ENCODE measurements at regions not wholly inside any gene's neighbourhood (a gene's known extent, or its start where the extent isn't known, plus 50 kb on each side); places are given as distances from the start of the nearest gene placed in this dataset.
"Not testable (repeated sequence)": the region's sequence is repeated elsewhere in the genome, so short reads cannot be mapped to it uniquely, and the experiment has no call there.

- H3K27ac Mint-ChIP-seq = no peak overlapping the region
These were observed 220.7 kb downstream of the TACR3 start for GRCh38 chr4:103499094-103499493.

DNA sequence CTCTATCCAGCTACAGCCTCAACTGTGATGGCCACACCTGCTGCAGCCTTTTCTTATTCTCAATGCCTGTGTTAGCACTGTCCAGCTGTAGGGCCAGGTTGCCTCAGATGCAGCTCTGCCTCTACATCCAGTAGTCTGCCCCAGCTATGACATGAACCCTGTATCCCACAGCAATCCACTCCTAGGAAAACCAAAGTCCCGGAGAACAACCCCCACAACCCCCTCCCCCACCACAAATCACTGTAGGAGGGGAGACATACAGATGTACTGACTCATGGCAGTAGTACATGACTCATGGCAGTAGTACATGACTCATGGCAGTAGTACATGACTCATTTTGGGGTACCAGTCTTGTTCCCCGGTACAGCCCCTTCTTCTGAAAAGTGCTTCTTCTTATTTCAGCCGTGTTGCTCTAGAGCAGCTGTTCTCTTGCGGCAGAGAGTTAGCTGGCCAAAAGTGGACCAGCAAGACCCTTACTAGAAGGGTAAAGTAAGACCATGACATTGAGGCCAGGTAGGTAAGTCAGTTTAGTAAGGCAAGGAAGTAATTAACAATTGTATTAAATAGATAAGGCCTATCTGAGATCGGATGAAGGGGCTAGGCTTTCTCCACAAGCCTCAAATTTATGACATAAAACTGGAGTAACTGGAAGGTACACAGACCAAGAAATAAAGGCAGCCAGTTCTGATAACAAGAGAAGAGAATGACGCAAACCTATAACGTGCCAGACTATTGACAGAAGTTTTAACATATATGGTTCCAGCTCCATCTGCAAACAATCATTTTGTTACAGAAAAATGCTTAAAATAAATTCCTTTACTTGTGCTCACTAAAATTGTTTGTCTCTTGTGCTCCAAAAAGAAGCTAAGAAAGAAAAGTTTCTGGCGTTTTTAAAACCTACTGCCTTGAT is 221.4 kb downstream of the TACR3 start:
- H3K4me3 Mint-ChIP-seq = no peak overlapping the region
- H3K27ac Mint-ChIP-seq = no peak overlapping the region
- H3K36me3 Mint-ChIP-seq = no peaks in the 10 kb centered on the region
- no peaks in the 10 kb centered on the region for H3K4me1 Mint-ChIP-seq
- peaks cover 0 to 7% (median 5%) of the 10 kb centered on the region in 7 donors for H3K9me3 Mint-ChIP-seq
- no peaks in the 10 kb centered on the region for H3K27me3 Mint-ChIP-seq
- ATAC-seq (ENCODE audit: low read depth in 2 of 2) (no peak), DNase-seq (no peak)

More at GRCh38 chr4:103499094-103499493, 220.7 kb downstream of the TACR3 start:
- ATAC-seq (ENCODE audit: low read depth in 2 of 2) (no peak), DNase-seq (no peak)
- H3K9me3 Mint-ChIP-seq = peaks cover 0 to 9% (median 5%) of the 10 kb centered on the region in 7 donors
- H3K4me1 Mint-ChIP-seq = no peaks in the 10 kb centered on the region
- no peaks in the 10 kb centered on the region for H3K36me3 Mint-ChIP-seq
- H3K27me3 Mint-ChIP-seq = no peaks in the 10 kb centered on the region
- H3K4me3 Mint-ChIP-seq = no peak overlapping the region

GRCh38 chr4:103497692-103498091 is 222.1 kb downstream of the TACR3 start:
- ATAC-seq (ENCODE audit: low read depth in 2 of 2) = no peak
- Mint-ChIP-seq H3K9me3 (peaks cover 0 to 7% (median 5%) of the 10 kb centered on the region in 7 donors), H3K4me3 (no peak overlapping the region), H3K27me3 (no peaks in the 10 kb centered on the region), H3K27ac (no peak overlapping the region), H3K36me3 (no peaks in the 10 kb centered on the region), H3K4me1 (no peaks in the 10 kb centered on the region)
- DNase-seq = no peak

- peaks cover 0 to 7% (median 5%) of the 10 kb centered on the region in 7 donors for H3K9me3 Mint-ChIP-seq
- DNase-seq (no peak), ATAC-seq (ENCODE audit: low read depth in 2 of 2) (no peak)
- H3K27me3 Mint-ChIP-seq = no peaks in the 10 kb centered on the region
- H3K4me3 Mint-ChIP-seq = no peak overlapping the region
- H3K27ac Mint-ChIP-seq = no peak overlapping the region
- H3K36me3 Mint-ChIP-seq = no peaks in the 10 kb centered on the region
- no peaks in the 10 kb centered on the region for H3K4me1 Mint-ChIP-seq
These were observed 223.0 kb downstream of the TACR3 start for GRCh38 chr4:103496800-103497199.

DNA sequence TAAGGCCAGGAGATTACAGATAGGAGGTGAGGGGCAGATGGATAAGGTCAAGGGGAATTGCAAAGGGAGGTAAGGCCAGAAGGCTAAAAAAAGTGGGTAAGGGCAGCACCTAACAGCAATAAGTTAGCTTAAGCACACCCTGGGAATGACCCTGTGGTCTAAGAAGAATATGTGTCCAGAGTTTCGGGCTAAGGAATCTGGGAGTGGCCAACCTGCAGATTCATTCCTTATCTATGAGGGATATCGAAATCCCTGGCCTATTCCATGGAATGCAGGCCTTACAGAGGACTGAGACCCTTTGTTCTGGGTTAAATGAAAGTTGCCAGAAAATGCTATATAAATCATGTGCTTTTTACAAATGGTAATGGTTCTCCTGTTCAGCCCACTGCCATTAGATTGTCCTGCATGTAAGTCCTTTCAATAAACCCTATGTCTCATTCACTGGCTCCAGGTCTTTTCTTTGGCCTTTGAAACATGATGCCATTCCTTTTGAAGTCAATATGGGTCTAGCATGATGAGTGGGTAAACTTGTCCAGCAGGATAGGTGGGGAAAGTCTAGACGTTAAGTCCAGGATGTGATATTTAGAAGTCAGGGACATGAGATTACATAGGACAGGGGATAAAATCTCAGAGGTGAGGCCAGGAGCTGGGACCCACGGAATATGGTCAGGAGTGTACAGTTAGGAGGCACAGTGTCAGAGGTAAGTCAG is 226.2 kb downstream of the TACR3 start:
- DNase-seq (no peak), ATAC-seq (ENCODE audit: low read depth in 2 of 2) (no peak)
- Mint-ChIP-seq H3K27me3 (no peaks in the 10 kb centered on the region), H3K27ac (no peak overlapping the region), H3K4me3 (no peak overlapping the region), H3K4me1 (no peaks in the 10 kb centered on the region), H3K36me3 (no peaks in the 10 kb centered on the region), H3K9me3 (peaks cover 0 to 8% (median 0%) of the 10 kb centered on the region in 7 donors)

GRCh38 chr4:103485296-103485695 is 234.5 kb downstream of the TACR3 start:
- H3K27ac Mint-ChIP-seq; H3K27me3 Mint-ChIP-seq; DNase-seq; H3K4me3 Mint-ChIP-seq; H3K36me3 Mint-ChIP-seq; H3K4me1 Mint-ChIP-seq; ATAC-seq (ENCODE audit: low read depth in 2 of 2): not testable (repeated sequence)
- peaks cover 0 to 11% (median 3%) of the 10 kb centered on the region in 7 donors for H3K9me3 Mint-ChIP-seq

- H3K27me3 Mint-ChIP-seq = no peaks in the 10 kb centered on the region
- DNase-seq (no peak), ATAC-seq (ENCODE audit: low read depth in 2 of 2) (no peak)
- H3K36me3 Mint-ChIP-seq = no peaks in the 10 kb centered on the region
- H3K4me3 Mint-ChIP-seq = no peak overlapping the region
- H3K4me1 Mint-ChIP-seq = no peaks in the 10 kb centered on the region
- H3K27ac Mint-ChIP-seq = no peak overlapping the region
- peaks cover 0 to 8% (median 0%) of the 10 kb centered on the region in 7 donors for H3K9me3 Mint-ChIP-seq
These were observed 235.3 kb downstream of the TACR3 start for GRCh38 chr4:103484521-103484920.

- ATAC-seq (ENCODE audit: low read depth in 2 of 2) (no peak), DNase-seq (no peak)
- Mint-ChIP-seq H3K27me3 (no peaks in the 10 kb centered on the region), H3K27ac (no peak overlapping the region), H3K9me3 (peaks cover 0 to 6% (median 0%) of the 10 kb centered on the region in 7 donors), H3K36me3 (no peaks in the 10 kb centered on the region), H3K4me1 (no peaks in the 10 kb centered on the region), H3K4me3 (no peak overlapping the region)
These were observed 236.9 kb downstream of the TACR3 start for GRCh38 chr4:103482893-103483292.

GRCh38 chr4:103482471-103482870 is 237.3 kb downstream of the TACR3 start:
- Mint-ChIP-seq H3K36me3 (no peaks in the 10 kb centered on the region), H3K27ac (no peak overlapping the region), H3K4me1 (no peaks in the 10 kb centered on the region), H3K27me3 (no peaks in the 10 kb centered on the region), H3K4me3 (no peak overlapping the region), H3K9me3 (peaks cover 0 to 6% (median 0%) of the 10 kb centered on the region in 7 donors)
- DNase-seq (no peak), ATAC-seq (ENCODE audit: low read depth in 2 of 2) (no peak)

DNA sequence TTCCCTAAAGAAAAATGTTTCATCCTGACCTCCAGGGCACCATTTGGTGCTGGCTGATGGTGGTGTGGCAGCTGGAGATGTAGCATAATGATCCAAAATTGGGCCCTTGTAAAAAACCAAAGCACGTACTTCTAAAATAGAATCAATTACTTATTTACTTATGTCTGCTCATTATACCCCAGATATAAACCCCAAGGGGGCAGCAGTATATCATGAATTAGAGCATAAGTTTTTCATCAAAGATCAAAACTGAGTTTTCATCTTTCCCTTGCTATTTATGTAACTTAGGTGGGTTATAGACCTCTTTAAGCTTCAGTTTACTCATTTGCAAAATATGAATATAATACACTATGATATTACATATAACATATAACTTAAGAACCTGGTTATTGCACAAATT is 241.1 kb downstream of the TACR3 start:
- H3K4me3 Mint-ChIP-seq = no peak overlapping the region
- H3K27ac Mint-ChIP-seq = no peak overlapping the region
- no peak for ATAC-seq (ENCODE audit: low read depth in 2 of 2)
- H3K27me3 Mint-ChIP-seq = no peaks in the 10 kb centered on the region
- H3K9me3 Mint-ChIP-seq = peaks cover 0 to 6% (median 0%) of the 10 kb centered on the region in 7 donors
- no peaks in the 10 kb centered on the region for H3K36me3 Mint-ChIP-seq
- no peaks in the 10 kb centered on the region for H3K4me1 Mint-ChIP-seq
- no peak for DNase-seq

- H3K27me3 Mint-ChIP-seq = no peaks in the 10 kb centered on the region
- H3K4me1 Mint-ChIP-seq = no peaks in the 10 kb centered on the region
- no peak overlapping the region for H3K4me3 Mint-ChIP-seq
- DNase-seq (no peak), ATAC-seq (ENCODE audit: low read depth in 2 of 2) (no peak)
- H3K36me3 Mint-ChIP-seq = no peaks in the 10 kb centered on the region
- H3K27ac Mint-ChIP-seq = no peak overlapping the region
- peaks cover 0 to 6% (median 0%) of the 10 kb centered on the region in 7 donors for H3K9me3 Mint-ChIP-seq
These were observed 241.6 kb downstream of the TACR3 start for GRCh38 chr4:103478210-103478609.

GRCh38 chr4:103457566-103457965 is 259.4 kb upstream of the CENPE start:
- Mint-ChIP-seq H3K36me3 (no peaks in the 10 kb centered on the region), H3K27me3 (peaks cover 0 to 3% (median 0%) of the 10 kb centered on the region in 3 donors), H3K4me1 (no peaks in the 10 kb centered on the region), H3K27ac (no peak overlapping the region), H3K9me3 (peaks cover 0 to 8% (median 2%) of the 10 kb centered on the region in 7 donors), H3K4me3 (no peak overlapping the region)
- no peak for DNase-seq
- no peak for ATAC-seq (ENCODE audit: low read depth in 2 of 2)

DNA sequence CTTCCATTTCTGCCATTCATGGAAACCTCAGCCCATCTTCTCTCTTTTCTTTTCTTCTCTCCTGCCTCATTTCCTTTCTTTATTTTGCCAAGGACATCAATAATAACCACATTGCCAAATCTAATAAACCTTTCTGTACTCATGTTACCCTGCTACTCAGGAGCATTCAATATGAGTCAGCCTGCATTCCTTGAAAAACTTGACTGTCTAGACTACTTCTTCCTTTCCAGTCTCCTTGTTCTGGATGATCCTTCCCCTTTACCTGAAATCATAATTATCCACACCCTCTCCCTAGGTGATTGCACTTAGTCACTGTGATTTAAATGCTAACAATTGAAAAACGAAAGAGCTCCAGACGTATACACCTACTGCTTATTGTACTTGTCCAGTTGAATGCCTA is 253.2 kb upstream of the CENPE start:
- no peak for ATAC-seq (ENCODE audit: low read depth in 2 of 2)
- no peaks in the 10 kb centered on the region for H3K36me3 Mint-ChIP-seq
- no peak overlapping the region for H3K27ac Mint-ChIP-seq
- no peaks in the 10 kb centered on the region for H3K4me1 Mint-ChIP-seq
- H3K9me3 Mint-ChIP-seq = peaks cover 0 to 8% (median 2%) of the 10 kb centered on the region in 7 donors
- no peak overlapping the region for H3K4me3 Mint-ChIP-seq
- H3K27me3 Mint-ChIP-seq = no peaks in the 10 kb centered on the region
- no peak for DNase-seq

DNA sequence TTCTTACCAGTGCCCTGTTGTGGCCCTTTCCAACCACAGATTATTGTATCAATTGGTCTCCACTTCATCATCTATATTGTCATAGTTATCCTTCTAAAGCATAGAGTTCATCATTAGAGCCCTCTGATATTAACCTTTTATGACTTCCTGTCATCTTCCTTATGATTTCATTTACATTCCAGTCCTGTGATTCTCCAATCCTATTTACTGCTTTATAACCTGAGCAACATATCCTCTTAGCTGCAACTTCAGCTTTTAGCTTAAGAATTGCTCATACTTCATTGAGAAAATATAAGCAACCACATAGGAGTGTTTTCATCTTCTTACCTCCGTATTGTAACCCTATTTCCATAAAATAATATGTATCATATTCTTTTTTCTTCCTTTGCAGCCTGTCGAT is 252.6 kb upstream of the CENPE start:
- Mint-ChIP-seq H3K27me3 (no peaks in the 10 kb centered on the region), H3K4me3 (no peak overlapping the region), H3K9me3 (peaks cover 0 to 3% (median 0%) of the 10 kb centered on the region in 7 donors), H3K36me3 (no peaks in the 10 kb centered on the region), H3K27ac (no peak overlapping the region), H3K4me1 (no peaks in the 10 kb centered on the region)
- DNase-seq (no peak), ATAC-seq (ENCODE audit: low read depth in 2 of 2) (no peak)

Data from naive B cell (primary cell).